NCI-H187 treated with DMSO at 0.1 percent for 48 hours (cell line): ENCODE measurements at regions not wholly inside any gene's neighbourhood (a gene's known extent, or its start where the extent isn't known, plus 50 kb on each side); places are given as distances from the start of the nearest gene placed in this dataset.

ENCODE experiments used
- DNase-seq: peaks from one replicate; lab custom pipeline; 2025; lab: John Stamatoyannopoulos, UW

GRCh38 chr9:135320331-135320730 lies 159.3 kb upstream of the PPP1R26 start:
- DNase-seq: no peak

- no peak for DNase-seq
Observed at GRCh38 chr9:135320943-135321342, 158.6 kb upstream of the PPP1R26 start.

- no peak for DNase-seq
Observed at GRCh38 chr9:135321580-135321979, 158.0 kb upstream of the PPP1R26 start.

DNA sequence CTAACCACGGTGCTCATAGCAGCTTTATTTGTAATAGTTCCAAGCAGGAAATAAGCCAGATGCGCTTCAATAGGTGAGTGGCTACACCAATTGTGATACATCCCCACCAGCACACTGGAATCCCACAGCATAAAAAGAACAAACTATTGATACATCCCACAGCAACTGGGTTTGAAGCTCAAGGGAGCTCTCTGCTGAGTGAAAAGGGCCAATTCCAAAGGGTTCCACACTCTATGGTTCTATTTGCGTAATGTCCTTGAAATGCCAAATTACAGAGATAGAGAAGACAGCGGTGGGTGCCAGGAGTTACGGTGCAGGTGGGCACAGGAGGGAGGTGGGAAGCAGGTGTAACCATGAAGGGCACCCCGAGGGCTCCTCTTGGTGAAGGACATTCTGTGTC lies 155.3 kb upstream of the PPP1R26 start:
- no peak for DNase-seq

- no peak for DNase-seq
Observed at GRCh38 chr9:135326141-135326540, 153.4 kb upstream of the PPP1R26 start.

GRCh38 chr9:135326633-135327152 lies 152.9 kb upstream of the PPP1R26 start:
- DNase-seq: no peak

GRCh38 chr9:135328485-135329417 lies 150.8 kb upstream of the PPP1R26 start:
- no peak for DNase-seq

GRCh38 chr9:135329571-135330306 lies 149.8 kb upstream of the PPP1R26 start:
- peak; percentile 46 for DNase-seq

GRCh38 chr9:135330307-135330631 lies 149.3 kb upstream of the PPP1R26 start:
- no peak for DNase-seq

DNA sequence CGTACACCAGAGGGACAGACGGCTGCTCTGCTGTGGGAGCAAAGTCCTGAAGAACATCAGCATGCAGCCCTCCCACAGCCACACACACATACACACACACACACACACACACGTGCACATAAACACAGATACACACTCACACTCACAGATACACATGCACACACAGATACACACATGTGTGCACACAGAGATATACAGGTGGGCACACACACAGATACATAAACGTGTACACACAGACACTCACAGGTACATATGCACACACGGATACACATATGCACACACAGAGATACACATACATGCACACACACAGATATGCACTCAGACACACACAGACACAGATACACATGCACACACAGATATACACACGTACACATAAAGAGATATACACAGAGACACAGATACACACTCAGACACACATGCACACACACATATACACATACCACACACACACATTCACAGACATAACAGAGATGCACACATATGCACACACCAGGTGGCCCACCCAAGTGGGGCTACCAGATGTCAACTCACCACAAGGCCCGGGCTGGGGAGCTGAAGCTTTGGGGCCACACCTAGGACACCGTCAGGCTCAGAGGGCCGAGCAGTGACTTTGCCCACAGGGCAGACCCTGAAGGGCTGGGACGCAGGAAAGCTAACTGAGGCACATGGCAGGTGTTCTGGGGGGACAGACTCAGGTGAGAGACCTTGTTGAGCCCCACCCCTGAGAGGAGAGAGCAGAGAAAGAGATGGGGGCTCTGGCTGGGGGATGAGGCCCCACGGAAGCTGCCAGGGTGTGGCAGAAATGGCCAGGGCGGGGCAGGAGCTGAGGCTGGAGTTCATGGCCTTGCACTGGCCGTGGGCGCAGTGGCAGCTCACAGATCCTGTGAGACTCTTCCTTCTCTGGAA lies 148.6 kb upstream of the PPP1R26 start:
- DNase-seq: no peak

DNA sequence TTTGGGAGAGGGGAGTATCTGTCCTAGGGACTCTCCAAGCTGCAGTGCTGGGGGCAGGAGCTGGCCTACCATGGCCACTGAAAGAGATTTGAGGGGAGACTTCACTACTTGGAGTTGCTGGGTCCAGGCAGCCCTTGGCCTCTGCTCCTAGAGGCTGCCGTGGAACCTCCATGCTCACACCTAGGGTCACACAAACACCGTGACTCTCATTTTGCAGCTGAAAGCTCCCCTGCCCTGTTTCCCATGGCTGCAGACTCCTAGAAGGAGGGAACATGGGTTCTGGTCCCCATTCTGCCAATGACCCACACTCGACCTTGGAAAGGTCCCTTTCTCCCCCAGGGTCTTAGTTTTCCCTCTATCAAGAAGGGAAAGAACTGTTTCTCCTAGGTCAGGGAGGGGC lies 147.1 kb upstream of the PPP1R26 start:
- no peak for DNase-seq

GRCh38 chr9:135332979-135333748 lies 146.4 kb upstream of the PPP1R26 start:
- DNase-seq: no peak

DNA sequence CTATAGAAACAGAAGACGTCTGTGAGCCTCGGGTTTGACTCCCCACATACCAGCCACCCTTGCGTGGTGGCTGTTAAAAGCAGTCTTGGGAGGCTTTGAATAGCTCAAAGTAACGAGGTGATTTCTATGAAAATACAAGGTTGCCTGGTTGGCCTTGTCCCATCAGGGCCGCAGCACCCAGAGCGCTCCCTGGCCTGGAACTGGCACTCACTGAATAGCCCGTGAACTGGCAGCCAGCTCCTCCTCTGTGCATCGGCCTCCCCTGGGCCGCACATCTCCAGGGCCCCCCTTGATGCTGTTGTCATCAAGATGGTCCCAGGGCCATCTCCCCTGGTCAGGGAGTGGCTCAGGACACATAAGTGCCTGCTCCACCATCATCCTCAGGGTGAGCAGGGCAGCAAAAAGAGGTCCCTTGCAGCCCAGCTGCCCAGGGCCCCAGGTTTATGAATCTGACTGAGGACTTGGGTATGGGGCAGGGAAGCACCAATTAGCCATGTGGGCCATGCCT lies 144.6 kb upstream of the PPP1R26 start:
- DNase-seq: no peak

GRCh38 chr9:135335691-135336181 lies 143.8 kb upstream of the PPP1R26 start:
- no peak for DNase-seq

DNA sequence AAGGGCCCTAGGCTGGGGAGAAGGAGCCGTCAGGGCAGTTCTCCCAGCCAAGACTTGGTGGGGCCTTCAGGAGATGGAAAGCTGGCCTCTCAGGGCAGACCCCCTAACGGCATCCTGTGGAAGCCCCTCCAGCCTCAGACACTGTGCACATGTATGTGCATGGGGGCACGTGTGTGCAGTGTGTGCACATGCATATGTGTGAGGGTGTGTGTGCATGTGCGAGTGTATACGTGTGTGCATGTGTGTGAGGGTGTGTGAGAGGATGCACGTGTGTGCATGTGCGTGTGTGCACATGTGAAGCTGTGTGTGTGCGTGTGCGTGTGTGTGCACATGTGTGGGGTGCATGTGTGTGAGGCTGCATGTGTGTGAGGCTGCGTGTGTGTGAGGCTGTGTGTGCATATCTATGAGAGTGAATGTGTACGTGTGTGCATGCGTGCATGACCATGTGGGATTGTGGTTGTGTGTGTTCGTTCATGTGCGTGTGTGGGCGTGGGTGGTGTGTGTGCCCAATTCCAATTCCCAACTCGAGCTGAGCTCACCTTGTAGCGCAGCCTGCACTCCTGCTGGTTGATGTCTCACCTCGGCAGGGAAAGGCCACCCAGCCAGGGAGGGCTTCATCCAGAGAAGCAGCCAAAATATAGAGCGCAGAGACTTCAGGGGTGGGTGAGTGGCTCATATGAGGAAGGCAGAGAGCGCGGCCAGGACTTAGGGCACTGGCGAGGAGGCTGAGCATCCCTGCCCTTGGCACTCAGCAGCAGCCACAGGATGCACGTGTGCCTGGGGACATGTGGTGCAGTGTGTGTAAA lies 142.7 kb upstream of the PPP1R26 start:
- DNase-seq: no peak

GRCh38 chr9:135338546-135338945 lies 141.0 kb upstream of the PPP1R26 start:
- no peak for DNase-seq

GRCh38 chr9:135339378-135339973 lies 140.1 kb upstream of the PPP1R26 start:
- DNase-seq: no peak

DNA sequence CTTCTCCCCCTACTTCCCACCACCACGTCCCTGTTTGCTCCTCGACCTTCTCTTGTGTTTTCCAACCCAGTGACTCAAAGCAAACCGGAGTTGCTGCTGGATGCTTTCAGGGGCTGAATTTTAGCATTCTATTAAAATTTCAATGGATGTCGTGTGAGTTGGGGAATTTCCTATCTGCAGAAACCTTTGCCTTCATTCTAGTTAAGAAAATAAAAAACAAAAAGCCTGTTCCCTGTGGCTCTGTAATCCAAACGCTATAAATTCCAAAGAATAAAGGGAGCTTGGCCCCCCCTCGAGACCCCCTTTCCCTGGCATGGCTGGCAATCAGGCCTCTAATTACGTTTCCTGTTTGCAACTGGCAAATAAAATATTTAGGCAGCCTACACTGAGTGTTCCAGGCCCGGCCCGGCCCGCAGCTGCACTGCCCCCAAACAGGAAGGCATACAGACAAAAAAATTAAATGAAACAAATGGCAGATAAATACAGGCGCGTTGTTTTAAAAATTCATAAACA lies 139.4 kb upstream of the PPP1R26 start:
- no peak for DNase-seq

DNA sequence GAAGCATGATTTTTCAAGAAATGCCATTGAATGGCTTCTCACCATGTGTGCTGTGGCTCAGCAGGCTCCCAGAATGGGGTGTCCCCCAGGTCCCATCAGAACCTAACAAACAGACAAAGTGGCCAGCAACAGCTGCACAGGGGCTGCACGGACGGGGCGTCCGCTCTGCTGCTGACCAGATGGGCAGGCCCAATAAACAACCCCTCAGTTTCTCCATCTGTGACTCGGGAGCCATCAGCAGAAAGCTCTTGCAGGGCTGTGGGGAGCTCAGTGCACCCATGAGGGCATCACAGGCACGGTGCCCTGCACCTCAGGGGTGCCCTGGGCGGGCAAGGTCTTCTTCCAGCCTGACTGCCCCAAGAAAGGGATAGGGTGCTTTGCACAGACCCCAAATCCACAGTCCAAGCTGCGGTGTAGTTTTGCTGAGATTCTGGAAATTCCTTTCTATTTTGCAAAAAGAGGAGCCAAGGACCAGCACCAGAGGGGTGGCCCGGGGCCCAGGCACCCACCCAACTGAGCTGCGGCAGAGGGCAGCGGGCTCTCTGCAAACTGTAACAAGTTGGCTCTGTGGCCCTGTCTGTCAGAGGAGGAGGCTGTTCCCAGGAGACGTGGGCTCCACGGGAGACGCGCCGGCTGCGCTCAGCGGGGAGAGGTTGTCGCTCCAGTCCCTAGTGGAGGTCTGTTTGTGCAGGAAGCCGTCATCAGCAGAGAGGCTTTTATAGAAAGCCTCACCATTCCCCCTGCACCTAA lies 138.7 kb upstream of the PPP1R26 start:
- DNase-seq: no peak
